Testis (tissue), 2 donors: ENCODE measurements at regions not wholly inside any gene's neighbourhood (a gene's known extent, or its start where the extent isn't known, plus 50 kb on each side); places are given as distances from the start of the nearest gene placed in this dataset.

Experiments
- CTCF ChIP-seq, 3 experiments: fragments of 450-650 bp in 2 of 3; fragments of 200-600 bp in 1 of 3; sonication (generic) in 1 of 3; IDR thresholded peaks; one replicate each; pipeline ENCODE4 v1.5.1; 2016 to 2019; ENCODE audit warnings: antibody characterized with exemption in 3 of 3, mild to moderate bottlenecking in 2 of 3, moderate library complexity in 1 of 3
- POLR2A ChIP-seq: fragments of 450-650 bp; IDR thresholded peaks from one replicate; pipeline ENCODE4 v1.6.1; 2017; ENCODE audit warnings: antibody characterized with exemption, mild to moderate bottlenecking, moderate library complexity

DNA sequence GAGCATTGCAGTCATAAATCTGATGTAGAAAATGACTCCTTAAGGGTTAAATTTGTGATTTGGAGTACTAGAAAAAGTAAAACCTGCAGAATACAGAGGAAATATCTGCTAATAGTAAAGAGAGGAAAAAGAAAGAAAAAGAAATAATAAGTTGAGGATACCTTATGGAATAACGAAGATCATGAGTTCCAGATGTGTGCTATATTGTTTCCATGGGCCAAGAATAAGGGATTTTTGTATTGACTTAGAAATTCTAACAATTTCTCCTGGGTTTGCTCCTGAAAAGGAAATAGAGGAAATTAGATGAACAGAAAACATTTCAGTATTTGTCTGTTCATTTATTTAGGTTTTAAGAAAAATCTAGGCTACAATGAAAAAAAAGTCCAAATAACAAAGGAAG, 115.3 kb downstream of the ALG10B start:
- TF ChIP-seq CTCF (IDR thresholded peaks at IDR 0.05) = no peak
- TF ChIP-seq POLR2A = no peak
